Activated CD4-positive, alpha-beta T cell treated with anti-CD3 and anti-CD28 coated beads, Interleukin-2, amount 50 U/mL, for 1 hour (primary cell): ENCODE measurements at regions not wholly inside any gene's neighbourhood (a gene's known extent, or its start where the extent isn't known, plus 50 kb on each side); places are given as distances from the start of the nearest gene placed in this dataset.
A peak's percentile ranks its signal among the peaks of the same experiment; 100 is the strongest.
"Not testable (repeated sequence)": the region's sequence is repeated elsewhere in the genome, so short reads cannot be mapped to it uniquely, and the experiment has no call there.

Experiments
- DNase-seq: peaks from one replicate; pipeline ENCODE4 v3.0.0-alpha.2; 2020

DNA sequence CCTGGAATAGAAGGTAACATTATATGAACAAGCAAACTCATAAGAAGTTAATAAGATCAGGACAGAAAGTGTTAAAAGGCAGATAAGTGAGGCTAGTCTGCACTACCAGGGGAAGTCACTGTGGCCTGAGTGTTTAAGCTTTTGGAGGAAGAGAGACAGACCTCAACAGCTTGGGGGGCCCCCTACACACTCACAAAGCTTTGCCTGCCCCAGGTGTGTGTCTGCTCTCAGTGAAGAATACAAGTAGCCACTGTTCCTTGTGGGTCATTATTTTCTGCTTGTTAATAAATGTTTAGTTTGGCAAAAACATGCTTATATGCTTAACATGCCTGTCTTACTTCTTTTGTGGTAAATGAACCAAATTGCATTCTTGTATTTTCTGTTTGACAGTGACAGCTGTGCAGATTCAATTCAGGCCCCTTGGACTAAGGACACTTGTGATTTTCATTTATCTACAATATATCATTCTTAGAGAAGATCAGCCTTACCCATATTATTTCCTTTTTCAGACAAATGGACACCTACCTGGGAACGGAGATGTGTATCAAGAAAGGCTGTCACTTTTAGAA, 50.7 kb upstream of the C12orf71 start:
- no peak for DNase-seq

DNA sequence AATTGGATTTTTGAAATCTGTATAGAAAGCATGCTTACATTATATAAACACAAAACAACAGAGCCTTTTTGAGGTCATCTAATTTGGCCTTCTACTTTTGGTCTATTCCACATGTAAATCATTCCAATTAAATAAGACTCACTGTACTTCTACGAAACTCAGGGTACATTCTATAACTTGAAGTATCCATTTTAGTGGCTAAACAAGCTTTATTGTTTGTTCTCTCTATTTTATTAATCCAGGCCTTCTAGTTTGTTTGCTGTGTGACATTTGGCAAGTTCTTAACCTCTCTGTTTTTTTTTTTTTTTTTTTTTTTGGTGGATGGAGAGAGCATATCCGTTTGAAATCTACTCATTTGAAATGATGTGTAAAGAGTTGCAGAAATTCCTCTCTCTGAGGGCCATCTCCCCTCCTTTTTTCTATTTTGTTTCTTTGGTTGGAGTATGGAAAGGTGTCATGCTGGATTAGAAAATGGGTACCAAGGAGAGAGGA, 58.1 kb upstream of the C12orf71 start:
- DNase-seq, result no peak

DNA sequence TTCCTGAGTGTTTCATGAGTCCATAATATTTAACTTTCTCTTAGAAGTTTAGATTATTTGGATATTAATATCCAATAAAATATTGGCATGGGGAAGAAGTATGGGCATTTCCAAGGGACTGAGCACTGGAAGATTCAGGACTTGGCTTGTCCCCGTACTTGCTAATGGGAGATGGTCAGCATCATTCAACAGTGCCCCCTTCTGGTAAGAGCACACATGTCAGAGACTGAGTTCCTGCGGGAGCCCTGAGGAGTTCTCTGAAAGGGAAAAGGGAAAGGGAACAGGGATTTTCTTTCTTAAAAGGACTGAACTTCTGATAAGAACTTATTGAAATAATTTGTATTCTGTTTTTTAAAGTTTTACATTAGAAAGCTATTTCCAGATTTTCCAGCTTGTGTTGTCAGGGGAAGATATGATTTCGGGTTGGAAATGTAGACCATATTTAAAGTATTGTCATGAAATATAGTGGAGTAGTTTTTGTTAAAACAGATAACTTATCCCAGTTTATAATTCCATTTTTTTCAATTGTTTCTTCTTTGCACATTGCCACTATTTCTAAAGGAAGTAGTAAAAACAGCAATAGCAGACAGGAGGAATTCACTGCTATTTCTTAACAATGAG, 59.8 kb upstream of the C12orf71 start:
- peak; percentile 19 for DNase-seq

DNA sequence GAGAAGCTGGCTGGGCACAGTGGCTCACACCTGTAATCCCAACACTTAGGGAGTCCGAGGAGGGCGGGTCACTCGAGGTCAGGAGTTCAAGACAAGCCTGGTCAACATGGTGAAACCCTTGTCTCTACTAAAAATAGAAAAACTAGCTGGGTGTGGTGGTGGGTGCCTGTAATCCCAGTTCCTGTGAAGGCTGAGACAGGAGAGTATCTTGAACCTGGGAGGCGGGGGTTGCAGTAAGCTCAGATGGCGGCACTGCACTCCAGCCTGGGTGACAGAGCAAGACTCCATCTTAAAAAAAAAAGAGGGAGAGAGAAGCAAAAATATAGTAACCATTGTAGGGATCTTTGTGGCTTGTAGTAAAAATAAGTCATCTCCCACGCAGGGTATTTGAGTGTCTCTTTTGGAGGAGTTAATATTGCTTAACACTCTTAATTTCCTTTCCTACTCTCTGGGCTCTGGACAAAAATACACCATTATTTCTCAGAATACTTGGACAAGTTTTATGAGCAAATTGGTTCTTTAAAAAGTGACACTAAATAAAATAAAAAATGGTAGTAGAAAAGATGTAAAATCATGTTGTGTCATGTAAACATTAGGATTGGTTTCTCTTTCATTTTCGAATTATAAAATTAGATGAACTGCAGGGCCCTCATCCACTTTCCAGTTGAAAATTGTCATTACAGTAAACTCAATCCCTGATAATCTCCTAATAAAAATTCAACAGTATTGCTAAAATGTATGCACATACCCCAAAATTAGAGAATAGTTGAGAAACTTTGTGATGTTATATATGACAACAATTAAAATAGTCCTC, 61.1 kb upstream of the C12orf71 start:
- DNase-seq, result no peak

DNA sequence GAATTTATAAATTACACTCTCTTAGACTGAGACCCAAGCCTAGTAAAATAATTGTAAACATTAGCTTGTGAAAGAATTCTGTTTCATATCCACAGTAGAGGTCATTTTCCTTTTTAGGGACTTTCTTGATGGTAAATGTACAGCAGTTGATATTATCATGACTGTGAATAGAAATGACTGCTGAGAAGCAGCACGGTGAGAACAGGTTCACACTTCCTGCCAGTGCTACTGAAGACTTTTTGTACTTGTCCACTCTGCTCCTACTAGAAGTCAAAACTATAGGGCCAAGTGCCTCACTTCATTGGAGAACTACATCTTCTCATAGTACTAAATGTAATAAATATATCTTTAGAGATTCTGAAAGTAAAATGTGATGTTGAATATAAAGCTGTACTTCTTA, 63.3 kb upstream of the C12orf71 start:
- DNase-seq, result not testable (repeated sequence)

DNA sequence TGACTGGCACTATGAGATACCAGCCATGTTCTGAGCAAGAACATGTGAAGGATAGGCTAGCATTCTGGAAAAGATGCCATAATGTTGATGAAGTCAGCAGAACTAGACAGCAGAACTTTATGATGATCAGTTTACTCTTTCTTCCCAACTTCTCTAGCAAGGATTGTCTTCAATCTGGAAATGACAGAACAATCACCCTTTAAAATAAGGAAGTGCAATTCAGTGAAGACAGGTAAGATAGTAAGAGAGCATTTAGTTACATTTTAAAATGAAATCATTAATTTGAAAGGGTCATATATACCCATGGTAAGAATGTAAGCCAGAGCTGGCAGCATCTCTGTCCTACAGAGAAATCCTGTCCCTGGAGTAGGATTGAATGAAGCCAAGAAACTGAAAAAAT, 66.0 kb upstream of the C12orf71 start:
- no peak for DNase-seq

DNA sequence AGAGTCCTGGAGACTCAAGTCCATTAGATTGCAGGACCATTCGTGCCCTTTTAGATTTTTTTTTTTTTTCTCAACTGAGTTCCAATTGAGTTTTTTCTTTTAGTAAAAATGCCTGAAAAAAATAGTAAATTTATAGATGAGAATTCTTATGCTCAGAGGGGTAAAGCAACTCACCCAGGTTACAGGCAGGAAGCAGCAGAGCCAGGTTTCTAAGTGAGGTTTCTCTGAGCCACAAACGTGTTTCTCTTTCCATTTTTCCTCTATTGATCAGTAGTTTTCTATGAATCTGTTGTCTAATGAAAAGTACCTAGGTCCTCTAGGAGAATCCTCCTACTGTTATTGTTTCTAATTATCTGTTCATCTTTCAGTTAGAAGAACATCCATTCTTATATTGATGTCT, 66.4 kb upstream of the C12orf71 start:
- no peak for DNase-seq

DNA sequence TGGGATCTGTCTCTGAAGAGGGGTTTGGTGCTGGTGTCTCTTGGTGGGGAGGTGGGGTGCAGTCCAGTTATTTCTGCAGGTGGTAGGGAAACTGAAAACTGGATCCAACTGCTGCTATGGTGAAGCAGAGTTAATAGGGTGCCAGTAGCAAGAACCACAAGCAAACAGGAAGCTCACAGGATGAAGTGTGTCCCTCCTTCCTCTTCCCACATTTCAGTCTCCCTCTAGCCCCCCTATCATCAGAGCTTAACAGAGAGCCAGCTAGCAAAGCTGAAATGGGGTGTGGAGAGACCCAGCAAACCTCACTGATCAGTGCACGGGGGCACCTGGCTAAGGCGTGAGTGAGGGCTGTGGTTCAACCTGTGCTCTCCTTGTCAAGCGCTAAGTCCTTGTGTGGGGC, 69.1 kb upstream of the C12orf71 start:
- no peak for DNase-seq

DNA sequence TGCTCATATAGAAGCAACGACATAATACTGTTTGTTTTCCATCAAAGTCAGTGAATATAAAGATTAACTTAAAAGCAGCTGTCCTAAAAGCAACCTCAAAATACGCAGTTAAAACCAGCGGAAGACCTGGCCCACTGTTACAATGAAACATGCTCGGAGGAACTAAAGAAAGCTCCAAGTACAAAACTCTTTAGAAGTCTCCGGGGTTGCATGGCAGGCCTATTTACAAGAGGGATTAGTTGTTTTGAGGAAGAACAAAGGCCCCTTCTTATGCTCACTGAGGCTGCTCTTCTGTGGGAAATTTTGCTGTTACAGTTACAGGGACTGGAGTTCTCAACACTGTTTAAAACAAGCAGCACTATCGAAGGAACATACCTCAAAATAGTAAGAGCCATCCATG, 75.9 kb upstream of the C12orf71 start:
- no peak for DNase-seq

DNA sequence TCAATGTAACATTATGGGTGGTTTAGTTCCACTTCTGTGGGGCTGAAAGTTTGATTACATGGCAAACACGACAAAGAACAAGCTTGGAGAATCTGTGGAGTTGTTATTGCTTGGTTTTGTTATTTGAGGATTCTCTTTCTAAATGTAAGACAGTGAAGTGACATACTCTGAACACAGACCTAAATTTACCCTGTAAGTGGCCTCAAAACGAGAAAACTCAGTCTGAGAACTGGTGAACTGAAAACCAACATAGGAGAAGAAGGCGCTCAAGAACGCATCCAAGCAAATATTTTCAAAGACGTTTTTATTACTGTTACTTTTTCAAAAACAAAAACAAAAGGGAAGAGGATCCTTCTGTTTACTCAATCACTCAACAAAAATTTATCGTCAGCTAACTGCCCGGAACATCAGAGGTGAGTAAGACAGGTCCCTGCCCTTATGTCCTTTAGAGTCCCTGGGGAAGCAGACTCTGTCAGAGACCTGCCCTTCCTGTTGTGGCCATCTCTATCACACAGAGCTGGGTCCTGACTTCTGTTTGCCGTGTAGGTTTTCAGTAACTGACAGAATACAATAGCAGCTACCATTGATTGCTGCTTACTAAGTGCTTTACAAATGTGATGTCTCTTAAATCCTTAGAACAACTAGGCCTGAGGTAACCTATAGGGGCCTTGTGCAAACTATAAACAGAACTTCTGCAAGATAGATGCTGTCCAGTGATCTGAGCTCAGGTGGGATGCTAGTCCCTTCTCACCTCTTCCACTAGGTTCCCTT, 79.3 kb upstream of the C12orf71 start:
- DNase-seq, result no peak

DNA sequence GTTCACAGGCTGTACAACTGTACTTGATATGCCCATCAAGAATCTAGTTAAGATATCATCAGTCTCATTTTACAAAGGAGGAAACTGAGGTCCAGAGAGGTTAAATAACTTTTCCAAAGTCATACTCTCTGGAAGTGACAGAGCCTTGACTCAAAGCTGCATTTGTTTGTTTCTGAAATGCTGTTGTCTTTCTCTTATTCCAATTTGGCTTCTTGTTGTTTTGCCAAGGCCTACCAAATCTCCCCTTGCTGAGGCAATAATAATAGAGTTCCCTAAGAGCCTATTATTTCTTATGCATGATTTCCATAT, 79.8 kb upstream of the C12orf71 start:
- DNase-seq, result no peak

DNA sequence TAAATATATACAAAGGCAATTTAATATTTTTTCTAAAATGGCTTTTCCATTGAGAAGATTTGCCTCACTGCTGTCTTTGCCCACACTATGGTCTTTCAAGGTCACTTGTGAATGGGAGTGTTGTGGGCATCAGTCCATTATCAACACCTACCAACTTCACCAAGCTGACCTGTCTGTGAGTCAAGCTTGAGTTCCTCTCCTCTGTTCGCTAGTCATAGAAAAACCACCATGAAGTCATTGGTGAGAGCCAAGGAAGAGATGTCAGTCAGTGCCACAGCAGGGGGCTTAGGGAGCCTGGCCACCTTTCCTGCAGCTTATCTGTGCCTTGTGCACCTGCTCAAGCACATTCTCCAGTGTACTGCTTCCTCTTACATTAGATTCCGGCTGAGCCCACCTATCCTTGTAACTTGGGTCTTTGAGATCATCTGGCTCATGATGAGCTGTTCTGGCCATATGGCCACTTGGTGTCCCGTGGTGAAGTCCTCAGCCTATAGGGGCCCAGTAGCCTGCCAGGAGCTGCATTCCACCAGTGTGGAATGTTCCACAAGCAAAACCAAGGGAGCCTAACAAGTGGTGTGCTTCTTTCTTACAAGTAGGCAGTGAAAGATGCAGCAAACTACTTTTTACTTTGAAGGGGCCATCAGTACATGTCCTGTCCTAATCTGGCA, 80.8 kb upstream of the C12orf71 start:
- no peak for DNase-seq

DNA sequence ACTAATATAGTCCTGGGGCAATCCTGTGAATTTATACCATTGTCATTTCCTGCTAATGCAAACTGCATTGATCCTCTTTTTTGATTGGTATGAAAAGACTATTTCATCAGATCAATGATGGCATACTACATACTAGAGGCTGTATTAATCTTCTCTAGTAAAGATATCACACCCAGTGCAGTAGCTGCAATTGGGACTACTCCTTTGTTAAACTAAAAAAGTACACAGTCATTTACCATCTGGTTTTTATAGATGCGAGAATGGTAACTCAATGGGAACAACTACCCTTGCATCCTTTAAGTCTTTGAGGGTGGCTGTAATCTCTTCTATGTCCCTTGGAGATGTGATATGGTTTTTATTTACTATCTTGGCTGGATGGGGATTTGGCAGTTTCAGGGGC, 80.2 kb upstream of the STK38L start:
- no peak for DNase-seq

DNA sequence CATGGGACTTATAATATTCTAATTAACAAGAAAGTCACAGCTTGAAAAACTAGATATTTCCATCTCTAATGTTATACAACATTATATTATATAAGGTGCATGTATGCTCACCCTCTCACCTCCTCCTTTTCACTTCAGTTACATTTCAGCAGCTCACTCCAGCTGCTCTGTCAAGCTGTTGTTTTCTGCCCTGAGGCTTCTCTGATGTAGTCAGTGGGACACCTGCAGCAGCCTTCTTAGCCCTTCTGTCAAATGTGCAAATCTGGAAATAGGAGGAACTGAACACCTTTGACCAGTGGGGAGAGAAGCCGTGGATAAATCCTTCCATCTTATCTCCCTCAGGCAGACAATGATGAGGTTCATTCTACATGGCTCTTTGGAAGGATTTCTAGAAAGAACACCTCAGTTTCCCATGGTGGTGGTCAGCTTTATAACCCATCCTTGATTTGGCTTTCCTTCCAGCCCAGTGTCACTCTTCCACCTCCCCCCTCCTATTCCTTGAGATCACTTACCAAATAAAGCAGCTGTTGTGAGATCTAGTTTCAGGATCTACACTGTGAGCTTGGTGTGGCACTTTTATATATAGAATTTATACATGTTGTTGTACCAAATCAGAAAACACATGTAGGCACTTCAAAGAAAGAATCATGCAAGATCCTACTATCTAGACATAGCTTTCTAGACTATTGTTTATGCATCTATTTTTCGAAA, 79.6 kb upstream of the STK38L start:
- DNase-seq, result no peak

DNA sequence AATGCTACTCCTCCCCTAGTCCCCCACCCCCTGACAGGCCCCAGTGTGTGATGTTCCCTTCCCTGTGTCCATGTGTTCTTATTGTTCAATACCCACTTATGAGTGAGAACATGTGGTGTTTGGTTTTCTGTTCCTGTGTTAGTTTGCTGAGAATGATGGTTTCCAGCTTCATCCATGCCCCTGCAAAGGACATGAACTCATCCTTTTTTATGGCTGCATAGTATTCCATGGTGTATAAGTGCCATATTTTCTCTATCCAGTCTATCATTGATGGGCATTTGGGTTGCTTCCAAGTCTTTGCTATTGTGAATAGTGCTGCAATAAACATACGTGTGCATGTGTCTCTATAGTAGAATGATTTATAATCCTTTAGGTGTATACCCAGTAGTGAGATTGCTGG, 78.1 kb upstream of the STK38L start:
- DNase-seq, result not testable (repeated sequence)

DNA sequence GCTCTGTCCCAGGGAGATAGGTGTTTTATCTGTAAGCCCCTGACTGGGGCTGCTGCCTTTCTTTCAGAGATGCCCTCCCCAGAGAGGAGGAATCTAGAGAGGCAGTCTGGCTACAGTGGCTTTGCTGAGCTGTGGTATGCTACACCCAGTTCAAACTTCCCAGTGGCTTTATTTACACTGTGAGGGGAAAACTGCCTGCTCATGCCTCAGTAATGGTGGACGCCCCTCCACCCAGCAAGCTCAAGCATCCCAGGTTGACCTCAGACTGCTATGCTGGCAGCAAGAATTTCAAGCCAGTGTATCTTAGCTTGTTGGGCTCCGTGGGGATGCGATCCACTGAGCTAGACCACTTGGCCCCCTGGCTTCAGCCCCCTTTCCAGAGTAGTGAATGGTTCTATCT, 72.6 kb upstream of the STK38L start:
- DNase-seq, result not testable (repeated sequence)

DNA sequence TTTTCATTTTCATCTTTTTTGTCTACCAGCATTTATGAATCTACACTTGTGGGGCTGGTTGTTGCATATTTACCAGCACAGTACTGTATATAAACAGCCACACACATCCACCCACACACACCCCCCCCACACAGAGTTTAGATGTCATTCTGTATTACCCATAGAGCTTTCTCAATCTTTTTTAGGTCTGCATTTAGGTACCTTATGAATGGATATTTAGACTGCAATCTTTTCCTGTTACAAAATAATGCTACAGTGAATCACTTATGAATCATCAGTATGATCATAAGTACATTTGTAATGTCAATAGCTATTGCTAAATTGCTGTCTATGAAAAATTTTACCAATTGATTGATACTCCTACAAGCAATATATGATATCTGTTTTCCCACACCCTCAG, 67.3 kb upstream of the STK38L start:
- no peak for DNase-seq

DNA sequence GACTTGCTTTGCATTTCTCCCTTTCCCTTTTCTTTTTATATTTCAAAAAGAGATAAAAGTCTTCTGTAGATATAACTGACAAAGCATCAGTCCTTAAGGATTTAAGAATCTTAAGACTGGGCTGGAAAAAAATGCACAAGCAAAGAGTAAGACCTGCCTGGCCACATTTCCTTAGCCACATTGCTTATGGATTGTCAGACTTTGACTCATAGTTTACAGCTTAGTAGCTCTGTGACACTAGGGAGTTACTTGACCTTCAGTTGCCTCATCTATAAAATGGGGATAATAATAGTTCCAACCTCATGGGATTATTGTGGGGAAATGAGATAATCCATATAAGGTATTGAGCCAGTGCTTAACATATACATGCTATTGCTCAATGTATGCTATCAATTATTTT, 66.4 kb upstream of the STK38L start:
- no peak for DNase-seq

DNA sequence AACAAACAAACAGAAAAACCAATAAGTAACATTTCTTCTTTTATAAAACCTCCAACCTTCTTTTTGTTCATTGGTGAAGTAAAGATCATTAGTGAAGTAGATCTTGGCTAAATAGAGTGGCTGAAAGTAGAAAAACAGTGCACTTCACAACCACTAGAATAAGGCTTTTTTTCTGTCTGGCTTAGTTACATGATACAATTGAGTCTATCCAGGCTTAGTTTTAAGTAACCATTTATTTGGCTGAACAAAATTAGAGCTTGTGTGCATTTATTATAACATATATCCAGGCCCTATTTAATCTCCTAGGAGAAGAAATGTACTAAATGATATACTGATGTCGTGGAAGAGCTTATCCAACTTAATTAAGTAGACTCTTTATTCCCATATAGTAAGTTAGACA, 65.8 kb upstream of the STK38L start:
- DNase-seq, result no peak

DNA sequence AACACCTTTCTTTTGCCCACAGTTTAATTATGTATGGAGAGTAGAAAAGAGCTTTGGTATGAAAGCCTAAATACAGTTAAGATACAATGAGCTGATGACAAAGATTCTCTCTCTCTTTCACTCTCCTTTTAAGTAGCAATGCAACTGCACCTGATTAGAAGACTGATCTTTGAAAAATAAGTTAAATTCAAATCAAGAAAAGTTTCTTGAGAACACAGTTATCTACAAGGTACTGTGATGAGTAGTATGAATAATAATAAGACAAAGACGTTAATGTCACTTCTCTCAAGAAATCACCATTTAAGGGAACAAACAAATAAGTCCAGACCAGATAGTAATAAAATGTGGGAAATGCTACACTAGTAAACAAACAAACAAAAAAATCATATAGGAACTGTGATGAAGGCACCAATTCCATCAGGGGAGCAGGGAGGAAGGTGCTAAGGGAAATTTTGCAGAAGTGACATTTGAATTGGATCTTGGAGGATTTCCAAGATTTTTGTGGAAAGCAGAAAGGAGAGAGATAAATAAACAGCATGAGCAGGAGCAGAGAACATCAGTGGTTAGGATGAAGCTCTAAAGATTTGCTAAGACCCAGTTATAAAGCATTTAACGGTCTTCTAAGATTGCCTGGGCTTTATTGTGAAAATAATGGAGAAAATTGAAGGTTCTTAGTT, 65.2 kb upstream of the STK38L start:
- DNase-seq, result no peak

DNA sequence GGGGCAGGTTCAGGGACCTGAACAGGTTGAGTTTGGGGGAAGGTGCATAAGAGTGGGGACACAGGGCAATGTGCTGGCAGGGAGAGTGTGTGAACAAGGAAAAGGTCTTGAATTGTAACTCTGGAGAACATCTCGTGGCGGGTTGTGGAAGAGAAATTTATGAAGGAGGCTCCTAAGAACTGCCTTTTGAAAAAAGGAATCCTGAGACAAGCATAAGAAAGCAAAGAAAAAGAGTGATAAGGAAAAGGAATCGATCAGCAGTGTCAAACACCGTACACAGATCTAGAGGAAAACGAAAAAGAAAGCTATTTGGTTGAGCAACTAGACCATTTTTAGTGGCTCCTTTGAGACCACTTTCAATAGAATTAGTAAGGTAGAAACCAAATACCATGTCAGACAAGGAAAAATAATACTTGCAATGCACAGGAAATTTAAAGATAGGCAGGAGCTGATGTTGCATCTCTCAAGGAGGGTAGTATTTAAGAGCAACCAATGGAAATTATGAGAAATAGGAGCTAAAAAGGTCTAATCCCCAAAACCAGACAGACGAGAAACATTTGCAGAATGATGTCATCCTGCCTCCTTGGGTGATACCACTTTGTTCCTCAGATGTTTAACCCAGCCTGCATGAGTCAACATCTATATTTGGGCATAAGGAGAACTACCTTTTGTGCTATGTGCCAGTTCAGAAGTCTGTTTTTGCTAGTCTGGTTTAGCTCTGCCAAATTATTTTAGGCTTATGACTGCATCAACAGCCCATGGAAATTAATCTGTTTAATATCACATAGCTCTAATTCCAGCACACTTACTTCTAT, 64.5 kb upstream of the STK38L start:
- no peak for DNase-seq
